ENCODE measurements at regions not wholly inside any gene's neighbourhood (a gene's known extent, or its start where the extent isn't known, plus 50 kb on each side); places are given as distances from the start of the nearest gene placed in this dataset.

- TF ChIP-seq CTCF (IDR thresholded peaks at IDR 0.05; ENCODE audit: insufficient read depth, low read depth, low read length) (no peak), EZH2 (IDR thresholded peaks at IDR 0.05; ENCODE audit: insufficient read depth, low read length) (no peak)
These were observed 123.3 kb upstream of the NANOGP8 start for GRCh38 chr15:35208353-35208752.
